IMR-90 (cell line): ENCODE measurements at regions not wholly inside any gene's neighbourhood (a gene's known extent, or its start where the extent isn't known, plus 50 kb on each side); places are given as distances from the start of the nearest gene placed in this dataset.

Experiments
- ATAC-seq: fragments of 200-7000 bp; cut with Tn5 transposase; 2 replicates; pipeline ENCODE4 v1.9.1; 2020; ENCODE audit warnings: low read depth, mild to moderate bottlenecking, moderate library complexity
- BruUV-seq: library from RNA; stranded (reverse); fragments of 400-500 nt; replicated peaks from 2 replicates; lab custom pipeline; 2021; lab: Mats Ljungman, UMichigan
- CTCF ChIA-PET: fragments of 300-600 bp; formaldehyde crosslinking; extraction: SDS; loops from one replicate; lab custom pipeline; 2021; ENCODE audit warnings: antibody characterized with exemption; lab: Yijun Ruan, JAX
- POLR2A ChIA-PET: fragments of 300-600 bp; sonication (Branson Sonifier 250); formaldehyde crosslinking; loops from one replicate; lab custom pipeline; 2022; ENCODE audit warnings: antibody characterized with exemption; ENCODE audit not compliant: unreplicated experiment; lab: Charles Lee
- DNase-seq: peaks from one replicate; pipeline ENCODE4 v3.0.0; 2013
- H2AFZ ChIP-seq: replicated peaks from 2 replicates; pipeline ENCODE3; 2013; ENCODE audit warnings: low read length, mild to moderate bottlenecking; ENCODE audit not compliant: poor library complexity
- H2AK5ac ChIP-seq: 2 replicates; pipeline ENCODE4 v1.6.1; 2013; ENCODE audit warnings: low read depth, low read length, inconsistent platforms
- H2AK9ac ChIP-seq: replicated peaks from 2 replicates; pipeline ENCODE3; 2013; ENCODE audit warnings: mild to moderate bottlenecking, low read depth, low read length, moderate library complexity; ENCODE audit not compliant: poor library complexity
- H2BK120ac ChIP-seq: 2 replicates; pipeline ENCODE4 v1.6.1; 2013; ENCODE audit warnings: low read depth, low read length, inconsistent platforms
- H2BK15ac ChIP-seq: 3 replicates; pipeline ENCODE4 v1.6.1; 2013; ENCODE audit warnings: low read depth, low read length, inconsistent platforms
- H2BK20ac ChIP-seq: 2 replicates; pipeline ENCODE4 v1.6.1; 2013; ENCODE audit warnings: low read depth, mild to moderate bottlenecking, inconsistent platforms, low read length, moderate library complexity
- H2BK5ac ChIP-seq: 2 replicates; pipeline ENCODE4 v1.6.1; 2013; ENCODE audit warnings: mild to moderate bottlenecking, low read depth, low read length, inconsistent platforms; ENCODE audit not compliant: poor library complexity, severe bottlenecking
- H3K14ac ChIP-seq: replicated peaks from 2 replicates; pipeline ENCODE4 v1.6.1; 2013; ENCODE audit warnings: low read depth, low read length, inconsistent platforms
- H3K18ac ChIP-seq: 2 replicates; pipeline ENCODE4 v1.6.1; 2013; ENCODE audit warnings: low read depth, low read length, control low read depth
- H3K23ac ChIP-seq: 2 replicates; pipeline ENCODE4 v1.6.1; 2013; ENCODE audit warnings: low read depth, low read length, inconsistent platforms
- H3K27ac ChIP-seq: 2 replicates; pipeline ENCODE4 v1.5.1; 2013; ENCODE audit warnings: mild to moderate bottlenecking, control low read depth, low read length; ENCODE audit not compliant: insufficient read depth
- H3K27me3 ChIP-seq: 2 replicates; pipeline ENCODE4 v1.6.1; 2013; ENCODE audit warnings: low read length; ENCODE audit not compliant: control insufficient read depth, insufficient read depth
- H3K36me3 ChIP-seq: 2 replicates; pipeline ENCODE4 v1.6.1; 2013; ENCODE audit warnings: low read length, mixed read lengths; ENCODE audit not compliant: control insufficient read depth, insufficient read depth
- H3K4ac ChIP-seq: 2 replicates; pipeline ENCODE4 v1.6.1; 2013; ENCODE audit warnings: low read depth, low read length, inconsistent platforms
- H3K4me1 ChIP-seq: 2 replicates; pipeline ENCODE4 v1.6.1; 2013; ENCODE audit warnings: low read length, mixed read lengths; ENCODE audit not compliant: control insufficient read depth, insufficient read depth
- H3K4me2 ChIP-seq: 2 replicates; pipeline ENCODE4 v1.6.1; 2013; ENCODE audit warnings: low read depth, mild to moderate bottlenecking, control low read depth, low read length, moderate library complexity
- H3K4me3 ChIP-seq: 2 replicates; pipeline ENCODE4 v1.5.1; 2013; ENCODE audit warnings: low read depth, mild to moderate bottlenecking, control low read depth, low read length, moderate library complexity; ENCODE audit not compliant: insufficient read depth
- H3K56ac ChIP-seq: 2 replicates; pipeline ENCODE4 v1.6.1; 2013; ENCODE audit warnings: low read length, inconsistent platforms; ENCODE audit not compliant: insufficient read depth; ENCODE audit errors: extremely low read depth
- H3K79me1 ChIP-seq, 2 experiments: 2 replicates each; pipeline ENCODE4 v1.6.1; 2013; ENCODE audit warnings: low read length in 2 of 2, inconsistent platforms in 1 of 2, low read depth in 1 of 2
- H3K9ac ChIP-seq: 2 replicates; pipeline ENCODE4 v1.6.1; 2013; ENCODE audit warnings: low read depth, low read length, control low read depth
- H3K9me1 ChIP-seq: 2 replicates; pipeline ENCODE4 v1.6.1; 2013; ENCODE audit warnings: low read length, inconsistent platforms; ENCODE audit not compliant: insufficient read depth
- H3K9me3 ChIP-seq: 2 replicates; pipeline ENCODE4 v1.6.1; 2013; ENCODE audit warnings: low read length; ENCODE audit not compliant: control insufficient read depth, insufficient read depth
- H4K20me1 ChIP-seq: 2 replicates; pipeline ENCODE4 v1.6.1; 2013; ENCODE audit warnings: low read length, inconsistent platforms; ENCODE audit not compliant: insufficient read depth
- H4K5ac ChIP-seq: 2 replicates; pipeline ENCODE4 v1.6.1; 2013; ENCODE audit warnings: mild to moderate bottlenecking, low read depth, low read length, control low read depth
- H4K8ac ChIP-seq, 2 experiments: 2 replicates each; pipeline ENCODE4 v1.6.1; 2013; ENCODE audit warnings: low read depth in 2 of 2, low read length in 2 of 2, control low read depth in 1 of 2, inconsistent platforms in 1 of 2
- H4K91ac ChIP-seq: 2 replicates; pipeline ENCODE4 v1.6.1; 2013; ENCODE audit warnings: low read depth, low read length, inconsistent platforms; ENCODE audit not compliant: insufficient read depth
- CEBPB ChIP-seq: IDR thresholded peaks from 2 replicates; pipeline ENCODE4 v1.6.1; 2012; ENCODE audit warnings: low read depth, low read length, improper control_type of control experiment
- POLR2A ChIP-seq: IDR thresholded peaks from 2 replicates; pipeline ENCODE4 v1.6.1; 2012; ENCODE audit warnings: mild to moderate bottlenecking, low read depth, low read length
- WGBS, 2 experiments: methylation state at CpG; one replicate each; pipeline versions ENCODE4 v1.1.5 to v1.1.7; 2013; ENCODE audit warnings: missing lambda C conversion rate in 2 of 2; ENCODE audit not compliant: insufficient read length in 1 of 2; ENCODE audit errors: extremely low coverage in 2 of 2; 5-methylcytosine and 5-hydroxymethylcytosine counted together
- dilution Hi-C: fragments of 300-500 bp; cut with HindIII; formaldehyde crosslinking; loops from one replicate; pipeline ENCODE4 v1.14.3; 2018; ENCODE audit warnings: low sequenced_read_pairs; ENCODE audit not compliant: unreplicated experiment
- in situ Hi-C: fragments of 300-500 bp; cut with MboI; formaldehyde crosslinking; loops from 3 replicates; pipeline ENCODE4 v1.14.3; 2019; ENCODE audit warnings: low sequenced_read_pairs, inconsistent platforms, mixed read lengths
- intact Hi-C: fragments of 100-400 bp; cut with micrococcal nuclease; formaldehyde crosslinking; loops from 2 replicates; pipeline ENCODE4 v1.10.0; 2022

- Histone ChIP-seq H2AK9ac (no peak overlapping the region), H3K27ac (no peak overlapping the region), H3K36me3 (no peaks in the 10 kb centered on the region), H3K9me1 (no peaks in the 10 kb centered on the region), H3K27me3 (no peaks in the 10 kb centered on the region), H4K20me1 (no peaks in the 10 kb centered on the region), H2BK15ac (no peak overlapping the region), H3K4ac (no peak overlapping the region), H3K4me1 (no peaks in the 10 kb centered on the region), H3K4me3 (no peak overlapping the region), H3K18ac (no peak overlapping the region), H4K8ac (no peak overlapping the region), H3K23ac (no peak overlapping the region), H4K91ac (no peak overlapping the region), H3K56ac (no peak overlapping the region), H2BK20ac (no peak overlapping the region), H2BK120ac (no peak overlapping the region), H3K79me1 (no peaks in the 10 kb centered on the region), H2AK5ac (no peak overlapping the region), H2BK5ac (no peak overlapping the region), H4K5ac (no peak overlapping the region), H3K4me2 (no peak overlapping the region), H3K9ac (no peak overlapping the region), H3K14ac (no peak overlapping the region), H3K9me3 (peaks cover 2% of the 10 kb centered on the region; the same call in 1 of the 2 replicates), H2AFZ (no peak overlapping the region)
- dilution Hi-C loops: no loop called here
- ChIA-PET CTCF (no interaction called here), POLR2A (no interaction called here)
- intact Hi-C loops: no loop called here
- in situ Hi-C loops: no loop called here
- no CpG with 5 or more reads among the region's 2 CpGs for WGBS, 2 experiments
- no TSS peak for BruUV-seq
- DNase-seq (no peak), ATAC-seq (no peak)
- 0 out of 2 replicates have a peak, but pooled peaks have one; percentile 12 for TF ChIP-seq CEBPB
- no peak for TF ChIP-seq POLR2A
These were observed 663.6 kb downstream of the STIM2 start for GRCh38 chr4:27524224-27524623.
